Anterior cingulate cortex (tissue), 58 donors: ENCODE measurements at regions not wholly inside any gene's neighbourhood (a gene's known extent, or its start where the extent isn't known, plus 50 kb on each side); places are given as distances from the start of the nearest gene placed in this dataset.

Experiments
- DNase-seq, 58 donors: peaks; one replicate each; lab custom pipeline; 2025; lab: John Stamatoyannopoulos, UW

- DNase-seq: no peak
These were observed 57.3 kb downstream of the MAF start for GRCh38 chr16:79543219-79543618.

GRCh38 chr16:79542237-79542774 lies 58.2 kb downstream of the MAF start:
- DNase-seq: peak in 30 of 58 donors; percentile 3 to 68 (median 24)

- no peak for DNase-seq
These were observed 59.5 kb downstream of the MAF start for GRCh38 chr16:79540825-79541595.

- no peak for DNase-seq
These were observed 63.0 kb downstream of the MAF start for GRCh38 chr16:79537584-79537983.

GRCh38 chr16:79536958-79537357 lies 63.6 kb downstream of the MAF start:
- no peak for DNase-seq

GRCh38 chr16:79535130-79535529 lies 65.4 kb downstream of the MAF start:
- DNase-seq: no peak

- no peak for DNase-seq
These were observed 66.4 kb downstream of the MAF start for GRCh38 chr16:79534143-79534542.

- DNase-seq: no peak
These were observed 67.2 kb downstream of the MAF start for GRCh38 chr16:79533292-79533691.

GRCh38 chr16:79532785-79533184 lies 67.8 kb downstream of the MAF start:
- DNase-seq: no peak

GRCh38 chr16:79532273-79532672 lies 68.3 kb downstream of the MAF start:
- no peak for DNase-seq

GRCh38 chr16:79528338-79528737 lies 72.2 kb downstream of the MAF start:
- DNase-seq: no peak

- no peak for DNase-seq
These were observed 76.6 kb downstream of the MAF start for GRCh38 chr16:79523971-79524370.

GRCh38 chr16:79519448-79519847 lies 81.1 kb downstream of the MAF start:
- peak in 6 of 58 donors; percentile 1 to 20 (median 12) for DNase-seq

GRCh38 chr16:79517156-79517555 lies 83.4 kb downstream of the MAF start:
- DNase-seq: no peak

- DNase-seq: no peak
These were observed 89.7 kb downstream of the MAF start for GRCh38 chr16:79510879-79511278.

- DNase-seq: no peak
These were observed 90.6 kb downstream of the MAF start for GRCh38 chr16:79509906-79510305.

- peak in 54 of 58 donors; percentile 4 to 89 (median 68) for DNase-seq
These were observed 91.3 kb downstream of the MAF start for GRCh38 chr16:79509211-79509631.

- DNase-seq: no peak
These were observed 92.2 kb downstream of the MAF start for GRCh38 chr16:79508294-79508693.

GRCh38 chr16:79505344-79505743 lies 95.2 kb downstream of the MAF start:
- no peak for DNase-seq

GRCh38 chr16:79503511-79503910 lies 97.0 kb downstream of the MAF start:
- DNase-seq: no peak

- DNase-seq: no peak
These were observed 99.1 kb downstream of the MAF start for GRCh38 chr16:79501446-79501845.

- DNase-seq: no peak
These were observed 99.7 kb downstream of the MAF start for GRCh38 chr16:79500866-79501265.
